Neural progenitor cell (in vitro differentiated cells): ENCODE measurements at regions not wholly inside any gene's neighbourhood (a gene's known extent, or its start where the extent isn't known, plus 50 kb on each side); places are given as distances from the start of the nearest gene placed in this dataset.
"Not testable (repeated sequence)": the region's sequence is repeated elsewhere in the genome, so short reads cannot be mapped to it uniquely, and the experiment has no call there.

Source experiments
- CTCF ChIP-seq: fragments of 200-600 bp; sonication (generic); IDR thresholded peaks from 2 replicates; pipeline ENCODE4 v1.5.1; 2017; ENCODE audit warnings: antibody characterized with exemption, mild to moderate bottlenecking
- EZH2 ChIP-seq: fragments of 200-600 bp; sonication (generic); IDR thresholded peaks from 2 replicates; pipeline ENCODE4 v1.6.1; 2017; ENCODE audit warnings: antibody characterized with exemption, mild to moderate bottlenecking, moderate library complexity
- EZH2phosphoT487 ChIP-seq: fragments of 200-600 bp; sonication (generic); IDR thresholded peaks from 2 replicates; pipeline ENCODE4 v1.6.1; 2017; ENCODE audit warnings: antibody characterized with exemption

- TF ChIP-seq EZH2phosphoT487, EZH2, CTCF: not testable (repeated sequence)
Measured at GRCh38 chr16:21347538-21347937, 69.4 kb upstream of the CRYM start.
